ENCODE measurements at regions not wholly inside any gene's neighbourhood (a gene's known extent, or its start where the extent isn't known, plus 50 kb on each side); places are given as distances from the start of the nearest gene placed in this dataset.

- in situ Hi-C loops (cut with HindIII; ENCODE audit: extremely low pct_ligation_motif_present, low pct_unique_long_range_greater_than_20kb) (no loop called here), intact Hi-C loops (cut with micrococcal nuclease; ENCODE audit: unreplicated experiment) (no loop called here)
- H3K27ac ChIP-seq (ENCODE audit: extremely low read length, insufficient read depth, low read length) = no peak overlapping the region
- no peak overlapping the region for H3K4me2 ChIP-seq (ENCODE audit: low read depth, low read length)
- no peaks in the 10 kb centered on the region for H3K79me2 ChIP-seq (ENCODE audit: insufficient read depth, low read length)
- CTCF ChIA-PET (ENCODE audit: low intra/inter-chr PET ratio, low total read pairs) = no interaction called here
- peaks cover 3 to 19% of the 10 kb centered on the region in 2 experiments; a peak in 4 of 5 replicates for H3K27me3 ChIP-seq (ENCODE audit: control insufficient read depth in 1 of 2, insufficient read depth in 2 of 2, low read length in 2 of 2)
- H3K36me3 ChIP-seq (replicated peaks in 1 of 2; ENCODE audit: control insufficient read depth in 1 of 2, insufficient read depth in 2 of 2, low read length in 2 of 2) = no peaks in the 10 kb centered on the region
- POLR2A ChIA-PET = no interaction called here
- BruUV-seq (replicated peaks) = no TSS peak
- H4K20me1 ChIP-seq (ENCODE audit: insufficient read depth, low read length) = no peaks in the 10 kb centered on the region
- no peak for ATAC-seq
- no peak overlapping the region for H3K9ac ChIP-seq (ENCODE audit: insufficient read depth, low read depth, low read length)
- no peak for FAIRE-seq
- no peaks in the 10 kb centered on the region for H3K4me1 ChIP-seq (ENCODE audit: insufficient read depth, low read length)
- 0% methylated on average over 4 of the region's 4 CpGs for WGBS (ENCODE audit: low lambda C conversion rate)
- no peak overlapping the region for H2AFZ ChIP-seq (ENCODE audit: low read length)
- no peaks in the 10 kb centered on the region for H3K9me3 ChIP-seq (ENCODE audit: low read length)
- no peak overlapping the region for H3K4me3 ChIP-seq (replicated peaks in 1 of 3; ENCODE audit: insufficient read depth in 1 of 3, low read depth in 2 of 3, low read length in 3 of 3)
- no peak for DNase-seq (ENCODE audit: low spot score)
- no peak for TF ChIP-seq ZNF713 (CRISPR knock-in tag; IDR thresholded peaks at IDR 0.05)
- TF ChIP-seq ZNF574 (CRISPR knock-in tag; IDR thresholded peaks at IDR 0.05) = no peak
- TF ChIP-seq DMAP1 (CRISPR knock-in tag; IDR thresholded peaks at IDR 0.05) = no peak
- no peak for TF ChIP-seq NPAS2 (CRISPR knock-in tag; IDR thresholded peaks at IDR 0.05; ENCODE audit: borderline replicate concordance)
- TF ChIP-seq PHB2 (IDR thresholded peaks at IDR 0.05; ENCODE audit: partially characterized antibody) = no peak
- TF ChIP-seq ZBTB40 (IDR thresholded peaks at IDR 0.05) = no peak
- TF ChIP-seq ZBTB40 (CRISPR knock-in tag; IDR thresholded peaks at IDR 0.05) = no peak
- TF ChIP-seq SP4 (CRISPR knock-in tag; IDR thresholded peaks at IDR 0.05) = no peak
- TF ChIP-seq TRAFD1 (CRISPR knock-in tag; IDR thresholded peaks at IDR 0.05; ENCODE audit: borderline replicate concordance) = no peak
- TF ChIP-seq ZNF629 (CRISPR knock-in tag; conservative IDR thresholded peaks at IDR 0.05) = no peak
- TF ChIP-seq SIX1 (CRISPR knock-in tag; IDR thresholded peaks at IDR 0.05; ENCODE audit: borderline replicate concordance) = no peak
- TF ChIP-seq ZNF784 (CRISPR knock-in tag; IDR thresholded peaks at IDR 0.05; ENCODE audit: borderline replicate concordance) = no peak
Measured at GRCh38 chr11:45042560-45042959, 91.9 kb upstream of the TP53I11 start.
